HCT116 (cell line): ENCODE measurements at regions not wholly inside any gene's neighbourhood (a gene's known extent, or its start where the extent isn't known, plus 50 kb on each side); places are given as distances from the start of the nearest gene placed in this dataset.

Experiments
- ATAC-seq: fragments of 200-7000 bp; cut with Tn5 transposase; 2 replicates; pipeline ENCODE4 v1.9.1; 2020; ENCODE audit warnings: mild to moderate bottlenecking, moderate library complexity
- BruUV-seq: library from RNA; stranded (reverse); fragments of 400-500 nt; replicated peaks from 2 replicates; lab custom pipeline; 2021; lab: Mats Ljungman, UMichigan
- CTCF ChIA-PET: fragments of 300-600 bp; sonication (Branson Sonifier 250); formaldehyde crosslinking; loops from one replicate; lab custom pipeline; 2021; ENCODE audit warnings: antibody characterized with exemption; lab: Charles Lee
- POLR2A ChIA-PET: fragments of 300-600, 350-600 bp; sonication (Branson Sonifier 250); formaldehyde crosslinking; loops from one replicate; lab custom pipeline; 2021; ENCODE audit warnings: antibody characterized with exemption; lab: Charles Lee
- RAD21 ChIA-PET, 2 experiments: fragments of 300-600 bp; sonication (Branson Sonifier 250); formaldehyde crosslinking; loops; one replicate each; lab custom pipeline; 2023; ENCODE audit warnings: low total read pairs in 2 of 2; ENCODE audit not compliant: uncharacterized antibody in 2 of 2, unreplicated experiment in 2 of 2, low non-redundant PET in 1 of 2; lab: Charles Lee
- DNase-seq: peaks from one replicate; pipeline ENCODE4 v3.0.0-alpha.2; 2010; ENCODE audit warnings: low read depth, low spot score
- H2AFZ ChIP-seq: fragments of 200-600 bp; shearing (Covaris generic), sonication (generic); 2 replicates; pipeline ENCODE4 v1.6.1; 2017; ENCODE audit warnings: low read depth, mixed run types, mixed read lengths, antibody characterized with exemption, low read length; ENCODE audit not compliant: poor library complexity, severe bottlenecking
- H3K27ac ChIP-seq: 2 replicates; pipeline ENCODE4 v1.5.1; 2012; ENCODE audit warnings: low read depth, low read length
- H3K27me3 ChIP-seq: fragments of 200-600 bp; sonication (generic); 2 replicates; pipeline ENCODE4 v1.6.1; 2016; ENCODE audit warnings: mixed run types, low read length, mixed read lengths; ENCODE audit not compliant: insufficient read depth
- H3K36me3 ChIP-seq, 2 experiments: fragments of 200-500 bp in 1 of 2; fragments of 200-600 bp in 1 of 2; sonication (Bioruptor generic) in 1 of 2; sonication (generic) in 1 of 2; 2 replicates each; pipeline versions ENCODE4 v1.5.1 to v1.6.1; 2014 to 2016; ENCODE audit warnings: low read length in 2 of 2, inconsistent platforms in 1 of 2, mixed read lengths in 1 of 2, mixed run types in 1 of 2; ENCODE audit not compliant: insufficient read depth in 2 of 2, control insufficient read depth in 1 of 2
- H3K4me1 ChIP-seq, 2 experiments: fragments of 200-600 bp in 1 of 2; sonication (generic) in 1 of 2; 2 replicates each; pipeline versions ENCODE4 v1.5.1 to v1.6.1; 2012 to 2017; ENCODE audit warnings: low read length in 2 of 2, inconsistent platforms in 1 of 2, mild to moderate bottlenecking in 1 of 2, mixed read lengths in 1 of 2, mixed run types in 1 of 2, moderate library complexity in 1 of 2; ENCODE audit not compliant: insufficient read depth in 2 of 2, control insufficient read depth in 1 of 2
- H3K4me2 ChIP-seq: fragments of 200-600 bp; sonication (generic); 2 replicates; pipeline ENCODE4 v1.6.1; 2017; ENCODE audit warnings: mixed run types, low read length, mixed read lengths
- H3K4me3 ChIP-seq, 2 experiments: fragments of 200-600 bp in 1 of 2; sonication (generic) in 1 of 2; replicated peaks in 1 of 2; 2 replicates each; pipeline ENCODE4 v1.5.1; 2011 to 2016; ENCODE audit warnings: low read length in 2 of 2, control low read depth in 1 of 2, low read depth in 1 of 2, mild to moderate bottlenecking in 1 of 2, mixed read lengths in 1 of 2, mixed run types in 1 of 2
- H3K79me2 ChIP-seq: fragments of 200-600 bp; sonication (generic); 2 replicates; pipeline ENCODE4 v1.6.1; 2017; ENCODE audit warnings: mild to moderate bottlenecking, mixed run types, low read length, moderate library complexity, mixed read lengths; ENCODE audit not compliant: insufficient read depth
- H3K9ac ChIP-seq: fragments of 200-600 bp; sonication (generic); 2 replicates; pipeline ENCODE4 v1.6.1; 2016; ENCODE audit warnings: low read length, mixed read lengths
- H3K9me2 ChIP-seq: fragments of 200-600 bp; sonication (generic), shearing (Covaris generic); 2 replicates; pipeline ENCODE4 v1.6.1; 2017; ENCODE audit warnings: mixed run types, mild to moderate bottlenecking, moderate library complexity; ENCODE audit not compliant: insufficient read depth
- H3K9me3 ChIP-seq, 2 experiments: fragments of 200-500 bp in 1 of 2; fragments of 200-600 bp in 1 of 2; sonication (Bioruptor generic) in 1 of 2; sonication (generic) in 1 of 2; 2 replicates each; pipeline ENCODE4 v1.6.1; 2014 to 2017; ENCODE audit warnings: low read length in 2 of 2, mixed read lengths in 2 of 2, inconsistent platforms in 1 of 2, low read depth in 1 of 2, mild to moderate bottlenecking in 1 of 2, mixed run types in 1 of 2, moderate library complexity in 1 of 2; ENCODE audit not compliant: control insufficient read depth in 1 of 2, insufficient read depth in 1 of 2
- H4K20me1 ChIP-seq: fragments of 200-600 bp; sonication (generic), shearing (Covaris generic); 2 replicates; pipeline ENCODE4 v1.6.1; 2017; ENCODE audit warnings: mixed run types, mild to moderate bottlenecking, moderate library complexity; ENCODE audit not compliant: insufficient read depth
- CBX3 ChIP-seq: IDR thresholded peaks from 2 replicates; pipeline ENCODE4 v1.6.1; 2012; ENCODE audit warnings: low read depth
- CEBPB ChIP-seq: IDR thresholded peaks from 2 replicates; pipeline ENCODE4 v1.6.1; 2012; ENCODE audit warnings: low read depth
- FOSL1 ChIP-seq: IDR thresholded peaks from 2 replicates; pipeline ENCODE4 v1.6.1; 2012; ENCODE audit warnings: low read depth
- POLR2A ChIP-seq: IDR thresholded peaks from 2 replicates; pipeline ENCODE4 v1.7.0; 2011; ENCODE audit warnings: borderline replicate concordance; ENCODE audit not compliant: insufficient read depth, insufficient read length; ENCODE audit errors: extremely low read depth
- REST ChIP-seq: IDR thresholded peaks from 2 replicates; pipeline ENCODE4 v1.6.1; 2012; ENCODE audit warnings: low read depth
- YY1 ChIP-seq: IDR thresholded peaks from 2 replicates; pipeline ENCODE4 v1.6.1; 2011; ENCODE audit warnings: low read length, low read depth, moderate library complexity, mild to moderate bottlenecking; ENCODE audit not compliant: insufficient replicate concordance; ENCODE audit errors: extremely low read depth
- ZNF274 ChIP-seq: fragments of 200-500 bp; sonication (Bioruptor generic); IDR thresholded peaks from 2 replicates; pipeline ENCODE4 v1.6.1; 2014; ENCODE audit warnings: mild to moderate bottlenecking, low read depth, low read length, inconsistent platforms
- intact Hi-C: fragments of 100-400 bp; cut with micrococcal nuclease; formaldehyde crosslinking; loops from 2 replicates; pipeline ENCODE4 v1.10.0; 2022

- TF ChIP-seq REST, result no peak
- TF ChIP-seq CEBPB, result no peak
- TF ChIP-seq FOSL1, result no peak
- no peak for TF ChIP-seq YY1
- no peak for TF ChIP-seq CBX3
- no peak for TF ChIP-seq POLR2A
Observed at GRCh38 chr17:71801301-71801700, 319.5 kb upstream of the SOX9 start (continued).

- no peak overlapping the region for H3K9ac ChIP-seq
- BruUV-seq, result no TSS peak
- CTCF ChIA-PET, result no interaction called here
- no peak overlapping the region for H2AFZ ChIP-seq
- H3K9me2 ChIP-seq, result no peaks in the 10 kb centered on the region
- intact Hi-C loops, result no loop called here
- no peak for TF ChIP-seq ZNF274
- TF ChIP-seq, all 23 proteins: peak for 0
- ChIA-PET RAD21 (no interaction called here), POLR2A (no interaction called here)
- H3K27ac ChIP-seq, result no peak overlapping the region
- H3K27me3 ChIP-seq, result no peaks in the 10 kb centered on the region
- no peaks in the 10 kb centered on the region for H3K4me1 ChIP-seq
- H3K79me2 ChIP-seq, result no peaks in the 10 kb centered on the region
- H3K36me3 ChIP-seq, result no peaks in the 10 kb centered on the region
- H3K4me2 ChIP-seq, result no peak overlapping the region
- no peaks in the 10 kb centered on the region for H4K20me1 ChIP-seq
- H3K4me3 ChIP-seq, result no peak overlapping the region
- DNase-seq (no peak), ATAC-seq (no peak)
- H3K9me3 ChIP-seq, result no peaks in the 10 kb centered on the region
Observed at GRCh38 chr17:71802663-71803062, 318.2 kb upstream of the SOX9 start.
